Muscle of back (tissue), 3 donors: ENCODE measurements at regions not wholly inside any gene's neighbourhood (a gene's known extent, or its start where the extent isn't known, plus 50 kb on each side); places are given as distances from the start of the nearest gene placed in this dataset.
A peak's percentile ranks its signal among the peaks of the same experiment; 100 is the strongest.

Experiments used
- DNase-seq, 3 donors: peaks; one replicate each; pipeline versions ENCODE4 v3.0.0 to v3.0.0-alpha.2; 2013

- no peak for DNase-seq
These were observed 920.8 kb upstream of the CELF2 start for GRCh38 chr10:10096898-10097297.

- DNase-seq: no peak
These were observed 916.6 kb upstream of the CELF2 start for GRCh38 chr10:10101106-10101505.

GRCh38 chr10:10110844-10111490 lies 906.7 kb upstream of the CELF2 start:
- no peak for DNase-seq

- DNase-seq: no peak
These were observed 899.5 kb upstream of the CELF2 start for GRCh38 chr10:10118131-10118530.

GRCh38 chr10:10120671-10121070 lies 897.0 kb upstream of the CELF2 start:
- DNase-seq: no peak

- no peak for DNase-seq
These were observed 892.0 kb upstream of the CELF2 start for GRCh38 chr10:10125676-10126075.

GRCh38 chr10:10126218-10126617 lies 891.5 kb upstream of the CELF2 start:
- DNase-seq: no peak

- DNase-seq: no peak
These were observed 889.3 kb upstream of the CELF2 start for GRCh38 chr10:10128387-10128786.

GRCh38 chr10:10130686-10131085 lies 887.0 kb upstream of the CELF2 start:
- no peak for DNase-seq

- DNase-seq: peak in 1 of 3 donors; percentile 18
These were observed 885.7 kb upstream of the CELF2 start for GRCh38 chr10:10132009-10132408.

- no peak for DNase-seq
These were observed 884.4 kb upstream of the CELF2 start for GRCh38 chr10:10133281-10133680.

- peak in 1 of 3 donors; percentile 14 for DNase-seq
These were observed 879.0 kb upstream of the CELF2 start for GRCh38 chr10:10138685-10139084.

GRCh38 chr10:10141782-10142382 lies 875.8 kb upstream of the CELF2 start:
- DNase-seq: no peak

- no peak for DNase-seq
These were observed 871.1 kb upstream of the CELF2 start for GRCh38 chr10:10146604-10147003.

GRCh38 chr10:10149899-10150298 lies 867.8 kb upstream of the CELF2 start:
- DNase-seq: no peak

GRCh38 chr10:10156917-10157600 lies 860.6 kb upstream of the CELF2 start:
- no peak for DNase-seq

GRCh38 chr10:10160821-10161312 lies 856.8 kb upstream of the CELF2 start:
- no peak for DNase-seq

- DNase-seq: no peak
These were observed 852.8 kb upstream of the CELF2 start for GRCh38 chr10:10164848-10165247.

GRCh38 chr10:10165415-10165814 lies 852.3 kb upstream of the CELF2 start:
- DNase-seq: no peak

- no peak for DNase-seq
These were observed 839.2 kb upstream of the CELF2 start for GRCh38 chr10:10178476-10178875.

- DNase-seq: no peak
These were observed 823.8 kb upstream of the CELF2 start for GRCh38 chr10:10193848-10194247.

- DNase-seq: no peak
These were observed 821.0 kb upstream of the CELF2 start for GRCh38 chr10:10196701-10197100.

GRCh38 chr10:10197423-10197822 lies 820.2 kb upstream of the CELF2 start:
- no peak for DNase-seq
